Neural progenitor cell (in vitro differentiated cells): ENCODE measurements at regions not wholly inside any gene's neighbourhood (a gene's known extent, or its start where the extent isn't known, plus 50 kb on each side); places are given as distances from the start of the nearest gene placed in this dataset.

Experiments
- DNase-seq: peaks from one replicate; pipeline ENCODE4 v3.0.0-alpha.2; 2016; ENCODE audit warnings: low spot score
- H2AFZ ChIP-seq: fragments of 200-600 bp; sonication (generic); replicated peaks from 2 replicates; pipeline ENCODE4 v1.6.1; 2016; ENCODE audit warnings: antibody characterized with exemption
- H3F3A ChIP-seq: fragments of 200-600 bp; sonication (generic); 2 replicates; pipeline ENCODE4 v1.6.1; 2016; ENCODE audit warnings: antibody characterized with exemption, low read depth
- H3K27ac ChIP-seq: fragments of 200-600 bp; sonication (generic); 2 replicates; pipeline ENCODE4 v1.5.1; 2016; ENCODE audit warnings: mild to moderate bottlenecking
- H3K27me3 ChIP-seq: fragments of 200-600 bp; sonication (generic); 2 replicates; pipeline ENCODE4 v1.6.1; 2016; ENCODE audit warnings: mild to moderate bottlenecking, moderate library complexity
- H3K36me3 ChIP-seq: fragments of 200-600 bp; sonication (generic); 2 replicates; pipeline ENCODE4 v1.5.1; 2016
- H3K4me1 ChIP-seq: fragments of 200-600 bp; sonication (generic); 2 replicates; pipeline ENCODE4 v1.6.1; 2016; ENCODE audit warnings: mixed run types
- H3K4me2 ChIP-seq: fragments of 200-600 bp; sonication (generic); 2 replicates; pipeline ENCODE4 v1.6.1; 2016
- H3K4me3 ChIP-seq: fragments of 200-600 bp; sonication (generic); 2 replicates; pipeline ENCODE4 v1.5.1; 2016
- H3K79me2 ChIP-seq: fragments of 200-600 bp; sonication (generic); 2 replicates; pipeline ENCODE4 v1.6.1; 2016; ENCODE audit warnings: low read depth
- H3K9ac ChIP-seq: fragments of 200-600 bp; sonication (generic); 2 replicates; pipeline ENCODE4 v1.6.1; 2016
- H3K9me3 ChIP-seq: fragments of 200-600 bp; sonication (generic); 2 replicates; pipeline ENCODE4 v1.5.1; 2016; ENCODE audit warnings: low read depth
- H4K20me1 ChIP-seq: fragments of 200-600 bp; sonication (generic); 2 replicates; pipeline ENCODE4 v1.6.1; 2016; ENCODE audit warnings: low read depth
- H3K27ac Mint-ChIP-seq: 3 replicates; pipeline ENCODE4 v1.8.0; 2021; ENCODE audit warnings: mixed read lengths
- H3K27me3 Mint-ChIP-seq: 2 replicates; pipeline ENCODE4 v1.8.0; 2022; ENCODE audit warnings: low read depth, mild to moderate bottlenecking, inconsistent platforms, moderate library complexity, mixed read lengths; ENCODE audit not compliant: insufficient read depth
- H3K36me3 Mint-ChIP-seq: 3 replicates; pipeline ENCODE4 v1.8.0; 2021; ENCODE audit warnings: mixed read lengths
- H3K4me1 Mint-ChIP-seq: 3 replicates; pipeline ENCODE4 v1.8.0; 2021; ENCODE audit warnings: mixed read lengths
- H3K4me3 Mint-ChIP-seq: 3 replicates; pipeline ENCODE4 v1.8.0; 2021; ENCODE audit warnings: mild to moderate bottlenecking, moderate library complexity, mixed read lengths
- H3K9me3 Mint-ChIP-seq: 3 replicates; pipeline ENCODE4 v1.8.0; 2020; ENCODE audit warnings: mixed read lengths
- CTCF ChIP-seq: fragments of 200-600 bp; sonication (generic); IDR thresholded peaks from 2 replicates; pipeline ENCODE4 v1.5.1; 2017; ENCODE audit warnings: antibody characterized with exemption, mild to moderate bottlenecking
- EZH2 ChIP-seq: fragments of 200-600 bp; sonication (generic); IDR thresholded peaks from 2 replicates; pipeline ENCODE4 v1.6.1; 2017; ENCODE audit warnings: antibody characterized with exemption, mild to moderate bottlenecking, moderate library complexity
- EZH2phosphoT487 ChIP-seq: fragments of 200-600 bp; sonication (generic); IDR thresholded peaks from 2 replicates; pipeline ENCODE4 v1.6.1; 2017; ENCODE audit warnings: antibody characterized with exemption

- Histone ChIP-seq H3F3A (no peaks in the 10 kb centered on the region), H3K4me2 (no peak overlapping the region), H3K9me3 (peaks cover 24% of the 10 kb centered on the region), H3K27me3 (no peaks in the 10 kb centered on the region), H3K36me3 (no peaks in the 10 kb centered on the region), H3K27ac (no peak overlapping the region), H3K9ac (no peak overlapping the region), H3K4me1 (no peaks in the 10 kb centered on the region), H2AFZ (no peak overlapping the region), H3K4me3 (no peak overlapping the region), H3K79me2 (no peaks in the 10 kb centered on the region), H4K20me1 (no peaks in the 10 kb centered on the region)
- DNase-seq, result no peak
- peaks cover 25% of the 10 kb centered on the region for H3K9me3 Mint-ChIP-seq
- no peaks in the 10 kb centered on the region for H3K36me3 Mint-ChIP-seq
- TF ChIP-seq EZH2 (no peak), EZH2phosphoT487 (no peak), CTCF (no peak)
- H3K4me3 Mint-ChIP-seq, result no peak overlapping the region
- H3K4me1 Mint-ChIP-seq, result no peaks in the 10 kb centered on the region
- no peaks in the 10 kb centered on the region for H3K27me3 Mint-ChIP-seq
- no peak overlapping the region for H3K27ac Mint-ChIP-seq
Measured at GRCh38 chr22:47456031-47456430, 693.6 kb downstream of the TBC1D22A start.

- Histone ChIP-seq H3K9me3 (peaks cover 24% of the 10 kb centered on the region), H2AFZ (no peak overlapping the region), H3K79me2 (no peaks in the 10 kb centered on the region), H3K36me3 (no peaks in the 10 kb centered on the region), H3K27ac (no peak overlapping the region), H3K4me2 (no peak overlapping the region), H4K20me1 (no peaks in the 10 kb centered on the region), H3K27me3 (no peaks in the 10 kb centered on the region), H3K4me3 (no peak overlapping the region), H3K9ac (no peak overlapping the region), H3K4me1 (no peaks in the 10 kb centered on the region), H3F3A (no peaks in the 10 kb centered on the region)
- H3K4me3 Mint-ChIP-seq, result no peak overlapping the region
- H3K27me3 Mint-ChIP-seq, result no peaks in the 10 kb centered on the region
- TF ChIP-seq CTCF, result no peak
- no peak for TF ChIP-seq EZH2phosphoT487
- no peak for TF ChIP-seq EZH2
- peaks cover 32% of the 10 kb centered on the region for H3K9me3 Mint-ChIP-seq
- H3K27ac Mint-ChIP-seq, result no peak overlapping the region
- no peak for DNase-seq
- H3K4me1 Mint-ChIP-seq, result no peaks in the 10 kb centered on the region
- no peaks in the 10 kb centered on the region for H3K36me3 Mint-ChIP-seq
Measured at GRCh38 chr22:47453049-47453448, 690.6 kb downstream of the TBC1D22A start.

GRCh38 chr22:47452184-47452583 lies 689.7 kb downstream of the TBC1D22A start:
- Histone ChIP-seq H3F3A (no peaks in the 10 kb centered on the region), H3K4me1 (no peaks in the 10 kb centered on the region), H3K27me3 (no peaks in the 10 kb centered on the region), H3K79me2 (no peaks in the 10 kb centered on the region), H3K4me2 (no peak overlapping the region), H3K9me3 (peaks cover 24% of the 10 kb centered on the region), H3K9ac (no peak overlapping the region), H3K27ac (no peak overlapping the region), H2AFZ (no peak overlapping the region), H4K20me1 (no peaks in the 10 kb centered on the region), H3K36me3 (no peaks in the 10 kb centered on the region), H3K4me3 (no peak overlapping the region)
- TF ChIP-seq CTCF, result peak; percentile 21
- no peak for TF ChIP-seq EZH2
- no peaks in the 10 kb centered on the region for H3K27me3 Mint-ChIP-seq
- DNase-seq, result no peak
- no peak overlapping the region for H3K4me3 Mint-ChIP-seq
- no peaks in the 10 kb centered on the region for H3K36me3 Mint-ChIP-seq
- no peaks in the 10 kb centered on the region for H3K4me1 Mint-ChIP-seq
- no peak overlapping the region for H3K27ac Mint-ChIP-seq
- H3K9me3 Mint-ChIP-seq, result peaks cover 36% of the 10 kb centered on the region
